G401 (cell line): ENCODE measurements at regions not wholly inside any gene's neighbourhood (a gene's known extent, or its start where the extent isn't known, plus 50 kb on each side); places are given as distances from the start of the nearest gene placed in this dataset.
"Not testable (repeated sequence)": the region's sequence is repeated elsewhere in the genome, so short reads cannot be mapped to it uniquely, and the experiment has no call there.

ENCODE experiments used
- DNase-seq: peaks from one replicate; pipeline ENCODE4 v3.0.0-alpha.2; 2015; ENCODE audit warnings: low spot score
- in situ Hi-C: cut with HindIII; loops from 2 replicates; pipeline ENCODE4 v1.10.0; 2016; ENCODE audit warnings: low sequenced_read_pairs, mixed read lengths

DNA sequence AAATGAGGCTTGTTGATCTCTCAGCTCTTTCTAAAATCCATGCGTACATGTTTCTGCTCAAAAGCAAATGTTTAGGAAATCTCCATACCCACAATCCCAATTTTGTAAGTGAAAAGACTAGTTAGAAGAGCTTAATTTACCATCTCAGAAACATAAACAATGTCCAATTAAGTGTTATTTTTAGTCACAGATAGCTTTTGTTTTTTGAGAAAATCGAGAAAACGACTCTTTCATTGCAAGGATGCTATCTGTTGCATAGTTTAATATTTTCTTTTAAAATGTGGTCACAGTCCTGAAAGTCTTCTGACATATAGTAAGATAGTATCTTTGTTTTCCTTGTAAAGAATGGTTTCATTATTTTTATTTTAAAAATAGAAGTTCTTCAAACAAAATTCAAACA is 338.0 kb upstream of the DAB2 start:
- in situ Hi-C loops = no loop called here
- no peak for DNase-seq

DNA sequence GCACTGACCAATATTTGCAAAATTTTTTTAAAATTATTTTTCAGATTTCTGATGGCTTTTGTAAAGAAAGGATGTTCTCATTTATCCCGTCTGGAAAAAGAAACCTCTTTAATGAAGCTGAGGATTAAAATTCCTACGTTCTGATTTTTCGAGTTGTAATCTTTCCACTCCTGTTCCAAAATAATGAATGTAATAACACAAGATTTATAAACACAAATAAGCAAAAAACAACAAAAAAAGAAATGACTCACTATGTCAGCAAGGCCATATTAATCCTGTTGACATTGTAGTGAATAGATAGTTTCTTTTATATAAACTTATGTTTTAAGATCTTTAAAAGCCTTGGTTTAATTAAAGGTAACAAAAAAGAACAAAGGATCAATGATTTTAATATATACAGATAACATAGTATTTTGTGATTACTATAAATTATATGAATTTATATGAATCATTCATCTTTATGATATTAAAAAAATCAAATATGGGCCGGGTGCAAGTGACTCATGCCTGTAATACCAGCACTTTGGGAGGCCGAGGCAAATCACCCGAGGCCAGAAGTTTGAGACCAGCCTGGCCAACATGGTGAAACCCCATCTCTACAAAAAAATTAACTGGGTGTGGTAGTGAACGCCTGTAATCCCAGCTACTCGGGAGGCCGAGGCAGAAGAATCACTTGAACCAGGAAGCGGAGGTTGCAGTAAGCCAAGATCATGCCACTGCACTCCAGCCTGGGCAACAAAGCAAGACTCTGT is 336.6 kb upstream of the DAB2 start:
- in situ Hi-C loops = no loop called here
- DNase-seq = no peak

DNA sequence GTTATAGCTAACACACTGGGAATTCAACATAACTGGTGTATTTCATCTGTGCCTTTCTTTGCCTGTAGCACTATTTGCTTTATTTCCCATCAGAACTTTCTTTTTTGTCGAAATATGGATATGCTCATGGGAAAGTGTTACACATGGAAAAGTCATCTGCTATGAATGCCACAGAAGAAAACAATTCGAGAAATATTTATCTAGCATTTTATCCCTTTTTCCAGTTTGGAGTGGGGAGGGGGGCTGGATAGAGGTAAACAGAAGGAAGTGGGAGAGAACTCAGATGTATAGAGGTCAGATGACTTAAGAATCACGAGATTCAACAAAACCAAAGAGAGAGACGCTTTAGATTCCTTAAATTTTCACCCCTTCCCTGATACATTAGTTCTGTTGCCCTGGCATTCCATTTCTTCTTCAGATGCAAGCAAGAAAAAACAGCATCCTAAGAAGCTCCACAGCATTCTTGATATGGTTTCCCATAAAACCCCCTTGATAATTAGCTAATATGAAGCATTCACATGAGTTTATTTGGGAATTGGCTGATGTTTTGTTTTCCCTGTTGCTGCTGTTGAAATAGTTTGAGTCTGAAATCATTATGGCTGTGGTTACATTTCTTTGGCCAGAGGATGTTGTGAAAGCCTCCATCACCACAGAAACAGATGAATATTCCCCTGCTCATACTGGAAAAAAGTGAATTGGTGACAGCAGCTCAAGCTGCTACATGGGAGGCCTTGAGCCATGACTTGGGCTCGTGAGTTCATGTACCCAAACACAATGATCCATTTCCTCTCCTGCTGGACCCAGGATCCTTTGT is 335.8 kb upstream of the DAB2 start:
- no peak for DNase-seq
- in situ Hi-C loops = no loop called here

DNA sequence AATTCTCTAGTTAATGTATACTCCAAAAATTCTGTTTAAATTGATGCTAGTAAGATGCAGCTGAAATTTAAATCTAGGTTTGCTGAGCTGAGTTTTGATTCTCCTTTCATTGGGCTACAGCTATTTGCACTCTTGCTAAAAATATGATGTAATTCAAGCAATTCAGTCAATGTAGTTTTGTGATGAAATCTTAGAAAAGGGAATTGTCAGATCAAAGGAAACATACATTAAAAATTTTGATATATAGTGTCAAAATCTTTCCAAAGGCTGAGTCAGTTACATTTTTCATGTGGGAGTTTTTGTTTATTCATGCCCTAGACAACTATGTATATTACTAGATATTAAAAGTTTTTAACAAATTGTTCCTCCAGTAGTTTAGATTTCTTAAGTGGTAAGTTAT is 334.9 kb upstream of the DAB2 start:
- in situ Hi-C loops = no loop called here
- DNase-seq = no peak

DNA sequence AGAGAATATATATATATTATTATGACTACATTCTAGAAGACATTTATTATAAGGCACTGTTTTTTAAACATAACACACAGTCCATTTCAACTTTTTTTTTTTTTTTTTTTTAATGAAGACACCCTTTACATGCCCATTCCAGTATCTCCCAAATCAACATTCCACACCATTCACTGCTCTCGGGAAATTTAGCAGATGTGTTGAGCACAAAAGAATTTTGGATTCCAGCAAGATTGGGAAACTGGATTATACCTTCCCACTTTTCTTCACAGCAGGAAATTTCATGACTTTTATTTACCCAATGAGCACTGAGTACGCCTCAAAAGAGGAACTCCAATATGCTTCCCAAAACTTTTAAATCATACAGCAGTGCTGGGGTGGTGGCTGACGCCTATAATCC is 333.6 kb upstream of the DAB2 start:
- DNase-seq = no peak
- in situ Hi-C loops = no loop called here

DNA sequence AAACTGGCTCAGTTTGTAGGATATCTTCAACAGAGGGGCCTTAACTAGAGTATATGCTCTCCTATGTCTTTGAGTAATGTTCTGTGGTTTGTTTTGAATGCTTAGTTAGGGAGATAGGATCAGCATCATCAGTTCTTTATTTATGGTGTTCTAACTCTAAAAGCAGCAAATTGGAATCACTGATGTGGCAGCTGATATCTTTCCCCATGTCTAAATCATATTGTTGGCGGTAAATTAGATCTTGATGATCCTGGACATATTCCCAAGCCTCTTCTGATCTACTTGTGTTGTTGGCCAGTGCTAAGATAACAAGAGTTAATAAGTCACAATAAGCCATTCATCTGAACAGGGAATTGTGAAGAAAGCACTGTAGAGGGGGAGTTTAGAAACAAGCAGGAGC is 332.4 kb upstream of the DAB2 start:
- in situ Hi-C loops = no loop called here
- no peak for DNase-seq

DNA sequence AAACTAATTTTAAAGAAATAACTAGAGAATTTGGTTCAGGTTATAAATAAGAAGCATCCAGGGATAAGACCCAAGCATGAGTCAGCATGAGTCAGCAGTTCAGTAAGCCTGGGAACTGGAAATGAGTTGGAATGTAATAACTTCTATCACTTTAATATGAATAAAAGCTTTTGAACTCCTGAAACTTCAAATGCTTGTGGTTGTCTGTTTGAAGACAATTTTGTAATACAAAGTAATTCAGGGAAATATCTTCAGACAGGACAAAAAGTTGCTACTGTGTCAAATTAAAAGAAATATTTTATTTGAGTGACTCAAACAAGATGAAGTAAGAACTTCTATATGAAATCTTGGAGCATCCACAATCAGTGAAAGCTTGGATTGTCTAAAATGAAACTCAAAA is 331.2 kb upstream of the DAB2 start:
- no peak for DNase-seq
- in situ Hi-C loops = no loop called here

DNA sequence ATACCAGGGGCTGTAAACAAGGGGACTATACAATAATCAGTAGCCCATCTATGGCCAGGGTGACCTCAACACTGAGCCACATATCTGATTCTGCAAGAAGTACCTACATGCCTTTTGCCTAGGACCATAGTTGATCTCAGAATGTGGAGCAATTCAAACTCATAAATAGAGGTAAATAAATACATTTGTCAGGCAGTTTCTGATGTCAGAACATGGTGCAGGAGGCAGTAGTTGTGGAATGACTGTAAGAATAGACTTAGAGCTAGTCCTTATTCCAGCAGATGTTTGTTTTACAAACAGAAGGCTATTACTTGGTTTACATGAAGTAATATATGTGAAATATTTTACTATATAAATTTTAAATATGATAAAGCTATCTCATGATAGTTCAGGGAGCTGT is 330.7 kb upstream of the DAB2 start:
- DNase-seq = no peak
- in situ Hi-C loops = no loop called here

DNA sequence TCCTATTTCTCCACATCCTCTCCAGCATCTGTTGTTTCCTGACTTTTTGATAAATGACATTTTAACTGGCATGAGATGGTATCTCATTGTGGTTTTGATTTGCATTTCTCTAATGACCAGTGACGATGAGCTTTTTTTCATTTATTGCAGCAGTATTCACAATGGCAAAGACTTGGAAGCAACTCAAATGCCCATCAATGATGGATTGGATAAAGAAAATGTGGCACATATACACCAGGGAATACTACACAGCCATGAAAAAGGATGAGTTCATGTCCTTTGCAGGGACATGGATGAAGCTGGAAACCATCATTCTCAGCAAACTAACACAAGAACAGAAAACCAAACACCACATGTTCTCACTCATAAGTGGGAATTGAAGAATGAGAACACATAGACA is 329.0 kb upstream of the DAB2 start:
- DNase-seq, in situ Hi-C loops: not testable (repeated sequence)

DNA sequence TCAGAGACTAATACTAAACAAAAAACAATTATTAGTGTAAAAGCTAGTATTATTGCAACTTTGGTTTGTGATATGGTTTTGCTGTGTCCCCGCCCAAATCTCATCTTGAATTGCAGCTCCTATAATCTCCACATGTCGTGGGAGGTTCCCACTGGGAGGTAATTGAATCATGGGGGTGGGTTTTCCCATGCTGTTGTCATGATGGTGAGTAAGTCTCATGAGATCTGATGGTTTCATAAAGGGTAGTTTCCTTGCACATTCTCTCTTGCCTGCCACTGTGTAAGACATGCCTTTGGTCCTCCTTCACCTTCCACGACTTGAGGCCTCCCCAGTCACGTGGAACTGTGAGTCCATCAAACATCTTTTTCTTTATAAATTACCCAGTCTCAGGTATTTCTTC is 325.9 kb upstream of the DAB2 start:
- DNase-seq = no peak
- in situ Hi-C loops = no loop called here

DNA sequence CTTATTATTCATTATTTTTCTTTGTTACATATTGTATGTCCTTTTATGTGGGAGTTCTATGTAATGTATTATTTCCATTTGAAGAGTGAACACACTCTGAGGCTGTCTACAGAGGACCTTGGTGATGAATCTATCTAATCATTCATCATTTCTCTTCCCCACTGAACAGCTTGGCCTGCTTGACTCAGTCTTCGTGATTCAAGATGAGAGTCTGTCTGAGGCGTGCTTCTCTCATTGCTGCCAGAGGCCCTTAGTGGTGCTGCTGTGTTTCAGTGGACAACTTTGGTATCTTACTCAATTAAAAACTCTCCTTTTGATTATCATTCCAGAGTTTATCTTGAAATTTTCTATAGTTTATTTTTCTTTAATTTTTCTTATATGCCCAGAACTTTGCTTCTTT is 318.1 kb upstream of the DAB2 start:
- DNase-seq = no peak
- in situ Hi-C loops = no loop called here

DNA sequence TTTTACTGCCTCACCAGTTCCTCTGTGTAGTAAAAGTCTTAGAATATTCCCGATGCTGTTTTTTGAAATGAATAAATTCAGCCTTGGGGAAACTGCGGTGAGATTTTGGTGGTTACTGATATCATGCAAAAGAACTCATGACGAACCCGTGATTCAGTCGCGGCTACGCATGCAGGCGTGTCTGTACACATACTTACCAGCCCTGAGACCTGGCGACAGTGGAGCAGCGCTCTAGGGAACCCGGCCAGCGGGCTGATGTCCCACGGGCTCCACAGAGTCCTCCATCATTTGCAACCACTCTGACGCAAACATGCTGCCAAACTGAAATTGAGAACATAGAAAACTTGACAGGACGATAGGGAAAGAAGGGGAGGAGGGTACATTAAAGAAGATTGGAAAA is 315.6 kb upstream of the DAB2 start:
- in situ Hi-C loops = no loop called here
- no peak for DNase-seq

DNA sequence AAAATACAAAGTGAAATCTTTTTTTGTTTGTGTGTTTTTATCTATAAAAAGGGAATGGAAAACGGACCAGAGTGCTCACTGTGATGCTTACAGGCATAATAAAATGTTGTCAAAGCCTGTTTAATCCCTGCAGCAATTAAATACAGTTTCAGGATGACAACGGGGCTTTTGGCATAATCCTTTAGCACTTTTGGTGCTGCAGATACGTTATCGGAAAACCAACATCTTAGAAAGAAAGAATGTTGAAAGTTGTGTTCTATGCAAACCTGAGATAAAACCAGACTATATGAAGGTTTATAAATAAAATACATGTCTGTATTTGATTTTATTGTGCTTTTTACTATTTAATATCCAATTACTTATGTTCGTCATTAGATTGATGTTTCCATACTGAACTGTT is 307.4 kb upstream of the DAB2 start:
- in situ Hi-C loops = no loop called here
- DNase-seq = no peak

DNA sequence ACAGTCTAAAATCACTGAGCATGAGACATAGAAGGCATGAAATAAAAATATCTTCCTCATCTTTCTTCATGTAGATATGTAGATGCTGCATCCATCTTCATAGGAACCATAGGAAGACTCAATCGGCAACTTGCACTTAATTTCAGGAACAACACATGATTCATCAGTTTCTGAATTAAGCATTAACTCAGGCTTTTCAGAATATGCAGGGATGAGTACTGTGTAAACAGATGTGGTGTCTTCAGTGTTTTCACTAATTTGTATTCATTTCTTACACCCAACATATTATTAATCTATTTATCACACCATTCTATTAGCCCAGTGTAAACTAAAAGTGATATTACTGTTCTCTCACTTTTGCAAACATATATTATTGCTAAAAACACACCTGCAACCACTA is 305.9 kb upstream of the DAB2 start:
- DNase-seq = no peak
- in situ Hi-C loops = no loop called here

DNA sequence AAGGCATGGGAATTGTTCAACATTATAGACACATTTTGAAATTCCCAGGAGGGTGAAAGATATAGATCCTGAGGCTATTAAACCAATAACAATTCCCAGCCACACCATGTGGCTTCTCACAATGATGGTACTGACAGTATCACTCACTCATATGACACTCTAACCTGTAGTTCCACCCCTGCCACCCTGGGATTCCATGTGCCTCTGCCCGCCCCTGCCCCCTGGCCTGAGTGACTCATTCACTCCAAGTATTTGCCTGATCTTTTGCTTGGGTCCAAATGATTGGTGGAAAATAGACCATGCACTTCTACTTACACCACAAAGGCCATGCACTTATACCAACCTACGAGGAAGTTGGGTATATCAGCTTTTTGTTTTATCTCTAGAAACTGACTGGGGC is 305.2 kb upstream of the DAB2 start:
- no peak for DNase-seq
- in situ Hi-C loops = no loop called here

DNA sequence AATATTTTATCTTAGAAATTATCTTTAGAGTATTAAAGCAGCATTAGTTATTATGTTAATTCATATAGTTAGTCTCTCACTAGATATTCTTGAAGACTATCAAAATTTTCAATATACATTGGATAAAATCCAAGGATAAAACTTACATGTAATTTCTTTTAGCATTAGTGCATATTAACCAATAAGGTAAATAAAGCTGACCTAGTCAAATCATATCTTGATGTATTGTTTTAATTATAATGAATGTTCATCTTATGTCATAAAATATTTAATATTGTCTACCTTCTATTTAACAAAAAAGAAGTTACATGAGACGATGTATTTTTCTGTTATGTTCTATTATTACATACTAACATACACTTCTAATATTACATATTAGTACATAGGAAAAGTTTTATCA is 301.7 kb upstream of the DAB2 start:
- no peak for DNase-seq
- in situ Hi-C loops = no loop called here

DNA sequence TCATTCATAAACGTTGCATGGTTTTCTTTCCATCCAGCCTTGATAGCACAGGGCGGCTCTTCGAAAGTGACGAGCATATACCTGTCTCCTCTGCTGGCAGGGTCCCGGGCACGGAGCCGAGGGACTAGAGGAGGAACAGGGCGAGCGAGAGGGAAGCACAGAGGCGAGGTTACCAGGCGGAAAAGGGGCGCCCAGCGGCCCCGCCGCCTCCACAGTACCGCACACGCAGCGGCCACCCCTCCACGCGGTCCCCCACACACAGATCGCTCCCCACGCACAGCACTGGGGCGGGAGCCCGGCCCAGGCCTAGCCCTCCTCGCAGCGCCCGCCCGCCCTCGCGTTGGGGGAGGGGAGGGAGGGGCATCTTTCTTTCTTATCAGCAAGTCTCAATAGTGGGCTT is 296.6 kb upstream of the DAB2 start:
- in situ Hi-C loops = no loop called here
- DNase-seq = no peak

DNA sequence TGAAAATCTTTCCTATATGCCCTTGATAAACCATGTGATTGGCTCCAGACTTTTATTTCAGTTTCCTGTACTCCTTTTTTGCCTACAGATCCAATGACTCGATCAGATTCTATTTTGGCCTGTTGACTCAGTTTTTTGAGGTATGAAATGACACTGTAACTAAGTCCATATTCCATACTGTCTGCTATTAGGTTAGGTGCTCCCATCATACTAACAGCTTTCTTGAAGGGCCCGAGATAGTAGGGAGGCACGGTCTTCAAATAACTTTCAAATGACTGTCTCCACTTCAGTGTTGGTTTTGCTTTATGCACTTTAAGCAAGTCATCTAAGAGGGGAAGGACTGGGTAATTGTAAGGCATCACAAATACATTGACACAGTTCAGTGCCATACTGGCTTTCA is 295.4 kb upstream of the DAB2 start:
- in situ Hi-C loops = no loop called here

DNA sequence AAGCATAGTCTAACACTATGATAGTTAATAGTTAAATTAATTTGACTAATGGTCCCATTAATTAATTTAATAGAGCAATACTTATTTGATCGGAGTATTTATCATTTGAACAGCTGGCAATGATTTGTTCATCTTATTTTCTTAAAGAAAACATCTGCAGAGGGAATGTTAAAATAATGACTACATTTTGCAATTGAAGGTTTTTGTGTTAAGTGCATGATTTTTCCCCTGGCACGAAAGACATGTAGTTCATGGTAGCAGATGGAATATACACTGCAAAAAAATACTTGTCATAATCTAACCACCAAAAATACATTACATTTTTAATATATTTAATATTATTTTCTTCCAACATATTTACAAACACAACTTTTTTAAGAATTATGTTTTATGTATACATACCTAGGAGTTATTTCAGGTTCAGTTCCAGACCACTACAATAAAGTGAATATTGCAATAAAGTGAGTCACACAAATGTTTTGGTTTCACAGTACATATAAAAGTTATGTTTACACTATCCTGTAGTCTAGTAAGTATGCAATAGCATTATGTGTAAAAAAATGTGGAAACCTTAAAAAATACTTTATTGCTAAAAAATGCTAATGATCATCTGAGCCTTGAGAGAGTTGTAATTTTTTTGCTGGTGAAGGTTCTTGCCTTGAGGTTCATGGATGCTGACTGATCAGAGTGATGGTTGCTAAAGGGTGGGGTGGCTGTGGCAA is 292.6 kb upstream of the DAB2 start:
- in situ Hi-C loops = no loop called here
- DNase-seq = no peak

More for the DNA sequence above, 295.4 kb upstream of the DAB2 start:
- no peak for DNase-seq

DNA sequence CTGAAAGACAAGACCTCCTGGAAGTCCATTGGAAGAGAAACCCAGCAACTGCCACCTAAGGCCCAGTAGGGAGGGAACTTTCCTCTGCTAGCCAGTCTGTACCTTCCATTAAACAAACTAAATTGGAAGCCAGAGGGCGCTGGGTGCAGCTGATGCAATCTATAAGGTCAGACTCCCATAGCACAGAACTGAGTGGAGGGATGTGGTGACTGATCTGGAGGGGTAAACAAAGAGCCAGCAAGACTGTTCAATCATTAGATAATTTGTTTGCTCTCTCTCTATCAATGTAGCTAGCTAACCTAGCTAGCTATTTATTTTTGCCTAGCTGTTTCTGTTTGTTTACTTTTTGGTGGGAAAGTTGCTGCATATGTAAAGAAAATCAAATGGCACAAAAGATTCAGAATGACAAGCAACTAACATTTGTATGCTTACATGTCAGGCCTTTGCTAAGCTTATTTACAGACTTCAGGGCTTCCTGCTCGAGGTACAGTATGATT is 291.8 kb upstream of the DAB2 start:
- DNase-seq = peak; percentile 11
- in situ Hi-C loops = no loop called here
